GM19328 (cell line): ENCODE measurements at regions not wholly inside any gene's neighbourhood (a gene's known extent, or its start where the extent isn't known, plus 50 kb on each side); places are given as distances from the start of the nearest gene placed in this dataset.
"Not testable (repeated sequence)": the region's sequence is repeated elsewhere in the genome, so short reads cannot be mapped to it uniquely, and the experiment has no call there.

Experiments
- ATAC-seq: cut with Tn5 transposase; IDR thresholded peaks from one replicate; pipeline ENCODE4 v1.9.1; 2021; ENCODE audit warnings: mild to moderate bottlenecking, moderate library complexity; ENCODE audit not compliant: unreplicated experiment

DNA sequence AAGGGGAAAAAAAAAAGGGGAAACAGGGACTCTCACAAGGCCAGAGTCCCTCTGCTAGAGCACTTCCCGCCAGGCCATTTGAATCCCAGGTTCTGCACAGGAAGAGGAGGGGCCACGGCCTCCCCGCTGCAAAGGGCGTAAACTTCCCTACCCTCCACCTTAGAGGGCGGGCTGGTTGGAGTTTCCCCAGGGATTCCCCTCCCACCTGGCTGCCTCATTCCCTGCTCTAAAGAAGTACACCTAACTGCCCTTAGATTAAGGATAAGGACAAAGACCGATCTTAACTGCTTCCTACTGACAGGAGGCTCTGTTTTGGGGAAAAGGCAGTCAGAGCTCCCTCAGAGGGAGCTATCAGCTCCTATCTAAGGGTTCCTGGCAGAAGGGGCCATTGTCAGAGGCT is 102.0 kb upstream of the ARMC3 start:
- no peak for ATAC-seq

DNA sequence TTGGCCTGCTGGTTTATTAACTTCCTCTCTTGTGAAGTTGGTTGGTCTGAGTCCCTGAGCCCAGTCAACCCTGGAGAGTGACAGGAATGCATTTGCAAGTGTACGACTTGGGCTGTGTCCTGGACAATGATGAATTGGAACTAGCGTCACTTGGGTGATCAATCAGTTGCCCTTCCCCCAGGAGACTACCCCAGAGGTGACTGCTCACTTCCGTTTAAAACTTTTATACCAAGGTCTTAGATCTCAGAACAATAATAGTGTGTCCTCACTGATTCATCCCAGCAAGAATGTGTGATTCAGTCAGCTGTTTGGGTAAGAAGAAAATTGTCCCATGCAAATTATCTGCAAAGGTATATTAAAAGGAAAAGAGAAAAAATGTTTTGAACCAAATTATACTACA is 102.9 kb upstream of the ARMC3 start:
- no peak for ATAC-seq

DNA sequence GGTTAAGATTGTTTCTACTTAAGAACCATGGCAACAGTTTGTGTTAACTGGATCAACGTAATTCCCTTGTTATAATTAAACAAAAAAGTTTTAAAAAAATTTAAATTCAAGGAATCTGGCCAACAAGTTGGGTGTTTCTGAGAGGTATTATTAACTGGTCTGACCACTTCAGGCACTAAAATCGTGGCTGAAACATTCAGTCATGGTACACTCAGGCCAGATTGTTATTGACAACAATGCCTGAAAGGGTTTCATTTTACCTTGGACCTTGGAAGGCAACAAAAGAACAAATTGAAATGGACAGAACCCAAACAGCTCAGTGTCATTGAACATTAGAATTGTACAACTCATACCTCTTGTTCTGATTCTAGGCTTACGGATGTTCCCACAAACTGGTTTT is 103.3 kb upstream of the ARMC3 start:
- ATAC-seq: no peak

DNA sequence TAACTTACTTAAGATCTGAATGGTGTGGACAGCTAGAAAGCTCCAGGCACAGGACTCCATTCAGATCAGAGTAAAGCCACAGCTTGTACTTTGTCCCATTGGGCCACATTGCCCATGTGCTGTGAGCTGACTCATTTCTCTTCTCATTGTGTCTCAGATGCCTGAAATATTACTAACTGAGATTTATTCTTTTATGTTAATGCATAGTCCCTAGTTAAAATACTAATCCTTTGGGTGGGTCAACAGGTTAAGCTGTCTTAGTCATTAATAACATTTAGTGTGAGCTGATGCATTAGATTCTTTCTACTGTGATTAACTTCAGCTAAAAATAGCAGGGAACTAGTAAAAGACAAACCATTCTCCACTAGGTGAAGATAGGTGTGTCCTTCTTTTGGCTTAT is 104.7 kb upstream of the ARMC3 start:
- ATAC-seq: no peak

DNA sequence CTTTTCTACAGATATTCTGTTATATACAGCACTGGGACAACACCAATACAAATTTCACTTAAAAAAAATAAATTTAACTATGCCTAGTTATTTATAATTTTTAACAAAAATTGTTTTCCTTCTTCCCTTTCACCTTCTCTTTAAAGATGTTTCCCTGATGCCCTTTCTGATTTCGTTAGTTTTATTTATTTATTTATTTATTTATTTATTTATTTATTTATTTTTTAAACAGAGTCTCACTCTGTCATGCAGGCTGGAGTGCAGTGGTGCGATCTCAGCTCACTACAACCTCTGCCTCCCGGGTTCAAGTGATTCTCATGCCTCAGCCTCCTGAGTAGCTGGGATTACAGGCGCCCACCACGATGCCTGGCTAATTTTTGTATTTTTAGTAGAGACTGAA is 105.9 kb upstream of the ARMC3 start:
- ATAC-seq: not testable (repeated sequence)

DNA sequence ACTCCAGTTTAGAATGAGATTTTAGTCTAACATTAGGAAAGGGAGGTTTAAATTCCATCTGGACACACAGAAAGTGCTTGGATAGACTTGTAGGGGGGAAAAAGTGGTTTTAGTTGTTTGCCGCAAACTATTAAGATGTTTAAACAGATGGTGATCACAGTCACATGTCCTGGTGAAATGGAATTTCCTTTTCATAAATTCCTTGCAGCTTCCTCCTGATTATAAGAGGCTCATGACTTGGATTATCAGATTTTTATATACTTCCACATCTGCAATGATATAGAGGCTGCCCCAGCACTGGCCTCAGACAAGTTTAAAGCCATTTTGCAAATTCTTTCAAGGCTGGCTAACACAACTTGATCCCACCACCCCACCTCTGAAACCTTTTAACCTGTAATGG is 106.4 kb upstream of the ARMC3 start:
- ATAC-seq: no peak

DNA sequence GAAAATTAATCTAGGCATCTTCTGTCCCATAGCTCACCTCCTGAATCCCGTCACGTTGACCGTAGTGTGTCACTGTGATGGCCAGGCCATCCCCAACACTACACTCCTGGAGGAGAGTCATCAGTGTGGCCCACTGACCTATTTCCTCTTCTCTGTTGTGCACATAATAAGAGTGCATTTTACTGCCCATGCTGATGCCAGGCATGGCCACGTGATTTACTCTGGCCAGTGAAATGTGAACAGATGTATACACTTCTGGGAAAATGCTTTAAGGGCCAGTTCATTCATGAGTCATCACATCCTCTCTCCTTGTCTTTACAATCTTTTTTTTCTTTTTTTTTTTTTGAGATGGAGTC is 101.9 kb upstream of the PIP4K2A start:
- ATAC-seq: no peak

DNA sequence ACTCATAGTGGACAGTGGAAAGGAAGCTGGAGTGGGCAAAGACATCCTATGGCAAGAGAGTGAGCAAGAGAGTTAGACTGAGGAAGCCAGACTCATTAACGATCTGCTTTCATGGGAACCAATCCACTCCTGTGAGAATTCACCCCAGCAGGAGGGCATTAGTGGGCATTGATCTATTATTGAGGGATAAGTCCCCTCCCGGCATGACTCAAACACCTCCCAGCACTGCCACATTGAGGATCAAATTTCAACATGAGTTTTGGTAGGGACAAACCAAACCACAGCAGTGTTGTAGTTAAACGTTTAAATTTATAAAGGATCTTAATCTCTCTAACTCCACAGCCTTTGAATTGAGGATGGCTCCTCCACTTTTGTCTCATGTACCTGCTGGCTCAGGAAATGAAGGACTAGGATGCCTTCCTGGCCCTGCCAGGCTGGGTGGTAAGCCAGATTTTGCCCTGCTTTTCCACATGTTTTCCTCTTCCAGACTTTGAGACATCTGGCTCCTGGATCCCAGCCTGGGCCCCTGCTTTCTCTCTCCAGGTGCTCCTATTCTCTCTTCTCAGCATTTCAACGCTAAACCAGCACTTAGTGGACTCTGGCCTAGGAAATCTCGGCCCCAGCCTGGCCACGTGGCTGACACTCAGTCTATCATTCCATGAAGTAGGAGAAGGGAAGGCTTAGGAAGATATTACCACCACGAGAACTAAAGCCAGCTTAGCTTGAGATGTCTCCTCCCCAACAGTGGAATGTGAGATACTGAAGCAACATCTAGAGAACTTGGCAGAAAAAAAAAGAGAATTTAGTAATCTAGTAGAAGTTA is 96.5 kb upstream of the PIP4K2A start:
- no peak for ATAC-seq

DNA sequence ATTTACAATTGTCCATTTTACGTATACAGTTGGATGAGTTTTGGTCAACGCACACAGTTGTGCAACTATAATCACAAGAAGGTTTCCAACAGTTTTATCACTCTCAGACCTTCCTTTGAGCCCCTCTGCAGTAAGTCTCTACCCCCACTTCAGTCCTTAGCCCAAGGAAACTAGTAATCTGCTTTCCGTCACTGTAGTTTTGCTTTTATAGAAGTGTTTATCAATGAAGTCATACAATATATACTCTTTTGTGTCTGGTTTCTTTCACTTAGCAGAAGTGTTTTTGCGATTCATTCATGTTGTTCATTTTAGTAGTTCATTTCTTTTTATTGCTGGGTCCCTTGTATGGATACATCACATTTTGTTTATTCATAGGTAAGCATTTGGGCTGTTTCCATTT is 92.9 kb upstream of the PIP4K2A start:
- no peak for ATAC-seq

DNA sequence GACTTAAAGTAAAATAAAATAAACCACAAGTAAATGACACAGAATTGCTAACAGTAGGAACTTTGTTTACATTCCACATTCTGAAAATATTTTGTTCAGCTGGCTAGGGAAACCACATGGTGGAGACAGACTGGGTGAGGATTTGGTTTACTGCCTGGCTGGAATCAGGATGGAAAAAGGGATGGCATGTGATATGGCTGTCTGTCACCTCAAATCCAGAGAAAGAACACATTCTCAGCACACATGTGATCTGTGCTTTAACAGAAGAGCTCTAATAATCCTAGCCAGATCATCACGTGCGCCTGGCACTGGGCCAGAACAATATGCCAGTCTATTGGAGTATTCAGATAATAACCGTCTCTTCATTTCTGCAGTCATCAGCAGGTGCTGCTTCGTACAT is 90.9 kb upstream of the PIP4K2A start:
- no peak for ATAC-seq

DNA sequence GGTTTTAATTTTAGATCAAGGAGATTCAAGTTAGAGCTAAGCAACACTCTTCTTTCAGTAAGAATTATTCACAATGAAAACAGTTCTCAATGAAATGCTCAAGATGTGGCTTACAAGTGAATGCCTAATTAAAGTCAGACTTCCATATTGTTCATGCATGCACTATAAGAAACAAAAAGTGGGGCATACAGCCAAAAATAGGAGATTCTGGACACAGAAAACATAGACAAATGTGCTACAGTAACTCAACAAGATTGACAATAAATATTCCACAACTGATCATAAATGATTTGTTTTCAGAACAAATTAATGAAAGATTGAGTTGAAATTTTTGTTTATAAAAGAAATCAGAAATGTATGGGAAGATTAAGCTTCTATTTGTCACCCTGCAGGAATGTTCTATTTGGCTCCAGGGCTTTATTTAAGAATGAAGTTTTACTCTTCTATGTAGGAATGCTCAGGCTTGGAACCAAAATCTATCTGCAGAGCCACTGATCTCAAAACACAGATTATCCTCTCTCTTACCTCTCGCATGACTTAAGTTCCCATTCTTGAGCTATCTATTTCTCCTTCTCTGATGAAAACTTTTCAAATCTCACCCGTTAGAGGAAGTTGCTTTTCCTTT is 89.0 kb upstream of the PIP4K2A start:
- no peak for ATAC-seq

DNA sequence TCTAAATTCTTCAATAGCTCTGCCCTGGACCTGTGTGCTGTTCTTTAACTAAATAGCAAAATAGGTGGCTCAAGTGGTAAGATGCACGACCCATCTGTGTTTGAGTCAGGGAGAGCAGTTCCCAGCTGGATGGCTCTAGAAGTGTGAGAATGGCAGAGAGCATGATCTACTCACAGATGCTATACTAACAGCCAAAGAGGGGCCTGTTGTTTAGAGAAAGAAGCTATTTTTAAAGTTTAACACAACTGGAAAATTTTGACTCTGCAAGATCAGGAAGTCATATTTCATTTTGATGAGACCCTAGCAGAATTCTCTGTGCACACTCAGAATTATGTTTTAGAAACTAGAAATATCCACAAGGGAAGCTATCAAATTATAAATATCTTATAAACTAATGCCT is 87.4 kb upstream of the PIP4K2A start:
- ATAC-seq: no peak

DNA sequence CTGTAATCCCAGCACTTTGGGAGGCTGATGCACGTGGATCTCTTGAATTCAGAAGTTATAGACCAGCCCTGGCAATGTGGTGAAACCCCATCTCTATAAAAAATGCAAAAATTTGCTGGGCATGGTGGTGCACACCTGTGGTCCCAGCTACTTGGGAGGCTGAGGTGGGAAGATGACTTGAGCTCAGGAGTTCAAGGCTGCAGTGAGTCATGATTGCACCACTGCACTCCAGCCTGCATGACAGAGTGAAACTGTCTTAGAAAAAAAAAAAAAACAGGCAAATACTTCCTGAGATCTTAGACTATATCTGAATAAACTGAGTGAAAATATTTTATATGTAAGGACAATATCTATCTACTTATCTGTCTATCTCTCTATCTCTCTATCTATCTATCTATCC is 83.4 kb upstream of the PIP4K2A start:
- not testable (repeated sequence) for ATAC-seq

DNA sequence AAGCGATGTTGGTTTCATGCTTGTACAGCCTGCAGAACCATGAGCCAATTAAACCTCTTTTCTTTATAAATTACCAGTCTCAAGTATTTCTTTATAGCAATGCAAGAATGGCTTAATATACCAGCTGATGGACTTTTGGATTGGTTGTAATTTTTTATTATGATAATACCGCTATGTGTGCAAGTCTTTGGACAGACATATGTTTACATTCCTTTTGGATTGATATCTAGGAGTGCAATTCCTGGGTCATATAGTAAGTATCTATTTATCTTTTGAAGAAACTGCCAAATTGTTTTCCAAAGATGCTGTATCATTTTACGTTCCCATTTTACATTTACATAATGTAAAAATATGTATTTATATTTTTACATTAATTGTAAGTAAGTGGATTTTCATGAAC is 81.2 kb upstream of the PIP4K2A start:
- no peak for ATAC-seq

DNA sequence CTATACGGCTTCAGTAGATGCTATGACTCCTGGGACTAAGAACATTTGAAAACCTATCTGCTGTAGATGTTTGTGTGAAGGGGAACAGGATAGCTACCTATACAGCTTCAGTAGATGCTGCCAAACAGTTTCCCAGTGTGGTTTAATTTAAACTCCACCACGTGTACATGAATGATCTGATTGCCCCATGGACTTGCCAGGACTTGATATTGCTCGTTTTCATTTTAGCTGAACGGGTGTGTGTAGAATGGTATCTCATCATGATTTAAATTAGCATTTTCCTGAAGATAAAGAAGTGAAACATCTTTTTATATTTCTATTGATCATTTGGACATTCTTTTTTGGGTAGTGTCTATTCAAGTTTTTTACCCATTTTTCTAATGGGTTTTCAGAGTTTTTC is 77.8 kb upstream of the PIP4K2A start:
- no peak for ATAC-seq

DNA sequence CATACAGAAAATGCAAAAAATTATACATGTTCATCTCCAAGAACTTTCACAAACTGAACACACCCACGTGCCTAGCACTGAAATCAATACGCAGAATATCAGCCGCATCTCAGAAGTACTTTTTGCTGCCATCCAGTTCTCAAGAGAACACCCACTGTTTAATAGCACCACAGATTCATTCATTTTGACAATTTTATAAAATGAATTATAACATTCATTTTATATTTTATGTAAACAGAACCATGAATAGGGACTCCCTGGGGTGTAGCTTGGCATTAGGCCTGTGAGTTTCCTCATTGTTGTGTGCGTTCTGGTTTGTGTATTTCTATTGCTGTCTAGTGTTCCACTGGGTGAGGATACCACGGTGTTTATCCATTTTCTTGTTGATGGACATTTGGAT is 77.3 kb upstream of the PIP4K2A start:
- ATAC-seq: no peak

DNA sequence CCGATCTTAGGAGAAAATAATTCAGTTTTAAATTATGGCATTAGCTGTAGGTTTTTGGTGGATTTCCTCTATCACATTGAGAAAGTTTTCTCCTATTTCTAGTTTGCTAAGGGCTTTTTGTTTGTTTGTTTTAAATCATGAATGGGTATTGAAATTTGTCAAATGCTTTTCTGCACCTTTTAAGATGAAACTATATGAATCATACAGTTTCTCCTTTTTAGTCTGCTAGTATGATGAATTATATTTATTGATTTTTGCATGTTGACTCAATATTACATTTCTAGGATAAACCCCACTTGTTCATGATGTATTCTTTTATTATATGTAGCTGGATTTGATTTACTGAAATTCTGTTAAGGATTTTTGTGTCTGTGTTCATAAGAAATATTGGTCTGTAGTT is 70.3 kb upstream of the PIP4K2A start:
- no peak for ATAC-seq

DNA sequence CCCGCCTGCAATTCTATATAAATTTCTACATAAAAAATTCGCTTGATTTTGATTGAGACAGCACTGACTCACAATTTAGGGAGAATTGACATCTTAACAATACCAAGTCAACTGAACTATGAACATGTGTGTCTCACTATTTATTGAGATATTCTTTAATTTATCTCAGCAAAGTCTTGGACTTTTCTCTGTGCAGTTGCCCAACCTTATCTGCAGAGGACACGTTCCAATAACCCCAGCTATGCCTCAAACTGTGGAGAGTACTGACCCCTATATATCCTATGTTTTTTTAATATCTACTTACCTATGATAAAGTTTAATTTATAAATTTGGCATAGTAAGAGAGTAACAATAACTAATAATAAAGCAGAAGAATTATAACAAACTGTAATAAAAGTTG is 69.4 kb upstream of the PIP4K2A start:
- ATAC-seq: no peak

DNA sequence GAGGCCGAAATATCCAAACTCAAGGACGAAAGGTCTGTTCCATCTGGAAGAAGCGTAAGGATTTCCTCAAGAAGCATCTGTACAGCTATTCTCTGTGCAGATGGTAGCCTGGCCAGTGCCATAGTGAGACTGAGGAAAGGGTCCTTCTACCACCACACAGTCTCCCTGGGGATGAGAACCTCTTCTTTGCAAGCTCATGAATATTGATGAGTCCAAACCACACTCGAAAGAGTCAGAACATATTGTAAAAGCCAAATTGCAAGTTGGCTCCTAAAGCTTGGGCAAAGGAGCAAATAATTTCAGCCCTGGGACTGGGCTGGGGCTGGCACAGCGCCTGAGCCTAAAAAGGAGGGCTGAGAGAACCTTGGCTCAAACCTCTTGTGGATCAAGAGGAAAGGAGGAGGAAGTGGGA is 66.1 kb upstream of the PIP4K2A start:
- ATAC-seq: no peak

DNA sequence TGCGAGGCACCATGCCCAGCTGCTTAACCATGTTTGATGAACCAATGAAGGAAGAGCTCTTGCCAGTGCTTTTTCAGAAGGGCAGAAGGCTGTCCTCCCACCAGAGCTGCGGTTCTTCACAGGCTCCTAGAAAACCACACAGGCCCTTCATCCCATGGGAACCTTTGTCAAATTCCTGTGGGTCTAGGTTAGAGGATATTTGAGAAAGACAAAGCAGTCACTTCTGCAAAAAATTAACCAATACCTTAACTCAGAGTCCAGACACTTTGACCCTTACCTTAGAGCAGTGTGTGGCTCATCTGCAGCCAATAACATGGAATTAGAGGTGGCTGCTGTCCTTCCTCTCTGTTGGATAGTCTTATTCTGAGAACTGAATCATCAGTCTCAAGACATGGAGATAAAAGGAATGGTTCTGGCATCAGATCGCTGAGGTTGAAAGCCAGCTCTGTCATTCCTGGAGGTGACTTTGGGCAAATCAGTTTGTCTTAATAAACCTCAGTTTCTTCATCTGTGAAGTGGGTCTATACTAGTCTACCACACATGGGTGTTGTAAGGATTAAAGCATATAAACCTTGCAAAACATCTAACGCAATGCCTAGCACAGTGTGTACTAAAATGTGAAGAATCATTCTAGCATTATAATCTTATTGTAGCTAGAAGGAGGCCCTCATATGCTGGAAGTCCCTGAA is 65.1 kb upstream of the PIP4K2A start:
- no peak for ATAC-seq

DNA sequence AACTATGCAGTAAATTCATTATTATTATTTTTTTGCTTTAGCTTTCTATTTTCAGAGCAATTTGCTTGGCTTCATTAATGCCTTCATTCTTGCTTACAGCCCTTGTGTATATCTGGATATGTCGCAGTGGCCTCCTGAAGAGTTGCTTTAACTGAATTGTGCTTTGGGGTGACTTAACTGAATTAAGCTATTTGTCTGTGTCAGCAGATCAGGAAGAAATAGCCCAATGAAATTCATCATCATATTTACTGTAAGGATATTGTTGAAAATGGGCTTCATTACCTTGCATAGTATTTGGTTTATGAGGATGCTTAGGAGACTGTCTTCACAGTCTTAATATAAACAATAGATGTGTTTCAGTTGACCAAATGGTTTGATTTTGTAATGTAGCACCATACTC is 59.7 kb upstream of the PIP4K2A start:
- no peak for ATAC-seq

DNA sequence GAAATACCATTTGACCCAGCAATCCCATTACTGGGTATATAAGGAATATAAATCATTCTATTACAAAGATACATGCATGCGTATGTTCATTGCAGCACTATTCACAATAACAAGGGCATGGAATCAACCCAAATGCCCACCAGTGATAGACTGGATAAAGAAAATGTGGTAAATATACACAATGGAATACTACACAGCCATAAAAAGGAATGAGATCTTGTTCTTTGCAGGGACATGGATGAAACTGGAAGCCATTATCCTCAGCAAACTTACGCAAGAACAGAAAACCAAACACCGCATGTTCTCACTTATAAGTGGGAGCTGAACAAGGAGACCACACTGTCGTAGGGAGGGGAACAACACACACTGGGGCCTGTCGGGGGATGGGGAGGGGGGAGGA is 57.3 kb upstream of the PIP4K2A start:
- not testable (repeated sequence) for ATAC-seq
